ENCODE measurements at regions not wholly inside any gene's neighbourhood (a gene's known extent, or its start where the extent isn't known, plus 50 kb on each side); places are given as distances from the start of the nearest gene placed in this dataset.

GRCh38 chr10:89870936-89871335 is 169.5 kb downstream of the KIF20B start:
- TF ChIP-seq, protein P1, sequence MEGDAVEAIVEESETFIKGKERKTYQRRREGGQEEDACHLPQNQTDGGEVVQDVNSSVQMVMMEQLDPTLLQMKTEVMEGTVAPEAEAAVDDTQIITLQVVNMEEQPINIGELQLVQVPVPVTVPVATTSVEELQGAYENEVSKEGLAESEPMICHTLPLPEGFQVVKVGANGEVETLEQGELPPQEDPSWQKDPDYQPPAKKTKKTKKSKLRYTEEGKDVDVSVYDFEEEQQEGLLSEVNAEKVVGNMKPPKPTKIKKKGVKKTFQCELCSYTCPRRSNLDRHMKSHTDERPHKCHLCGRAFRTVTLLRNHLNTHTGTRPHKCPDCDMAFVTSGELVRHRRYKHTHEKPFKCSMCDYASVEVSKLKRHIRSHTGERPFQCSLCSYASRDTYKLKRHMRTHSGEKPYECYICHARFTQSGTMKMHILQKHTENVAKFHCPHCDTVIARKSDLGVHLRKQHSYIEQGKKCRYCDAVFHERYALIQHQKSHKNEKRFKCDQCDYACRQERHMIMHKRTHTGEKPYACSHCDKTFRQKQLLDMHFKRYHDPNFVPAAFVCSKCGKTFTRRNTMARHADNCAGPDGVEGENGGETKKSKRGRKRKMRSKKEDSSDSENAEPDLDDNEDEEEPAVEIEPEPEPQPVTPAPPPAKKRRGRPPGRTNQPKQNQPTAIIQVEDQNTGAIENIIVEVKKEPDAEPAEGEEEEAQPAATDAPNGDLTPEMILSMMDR (IDR thresholded peaks at IDR 0.05): no peak
- no peak for TF ChIP-seq POLR2A (IDR thresholded peaks at IDR 0.05)
